HG03139 (cell line): ENCODE measurements at regions not wholly inside any gene's neighbourhood (a gene's known extent, or its start where the extent isn't known, plus 50 kb on each side); places are given as distances from the start of the nearest gene placed in this dataset.
A peak's percentile ranks its signal among the peaks of the same experiment; 100 is the strongest.
"Not testable (repeated sequence)": the region's sequence is repeated elsewhere in the genome, so short reads cannot be mapped to it uniquely, and the experiment has no call there.

Source experiments
- ATAC-seq: cut with Tn5 transposase; IDR thresholded peaks from one replicate; pipeline ENCODE4 v1.9.1; 2021; ENCODE audit not compliant: unreplicated experiment

DNA sequence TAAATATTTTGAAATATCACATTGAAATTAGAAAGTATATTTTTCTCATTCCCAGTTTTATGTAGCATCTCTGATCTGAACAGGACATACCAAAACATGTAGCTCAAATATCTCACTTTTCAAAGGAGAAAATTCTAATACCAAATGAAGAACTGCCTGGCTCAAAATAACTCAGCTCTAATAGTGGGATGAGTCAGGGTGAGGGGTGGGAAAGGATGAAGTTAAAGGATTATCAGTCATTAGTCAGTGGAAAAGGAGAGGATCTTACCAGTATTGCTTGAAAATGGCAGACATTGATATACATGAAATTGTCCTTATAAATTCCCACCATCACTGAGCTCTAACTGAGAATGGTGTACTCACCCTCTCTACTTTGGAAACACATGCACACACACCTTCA is 803.2 kb downstream of the RAPGEF2 start:
- no peak for ATAC-seq

DNA sequence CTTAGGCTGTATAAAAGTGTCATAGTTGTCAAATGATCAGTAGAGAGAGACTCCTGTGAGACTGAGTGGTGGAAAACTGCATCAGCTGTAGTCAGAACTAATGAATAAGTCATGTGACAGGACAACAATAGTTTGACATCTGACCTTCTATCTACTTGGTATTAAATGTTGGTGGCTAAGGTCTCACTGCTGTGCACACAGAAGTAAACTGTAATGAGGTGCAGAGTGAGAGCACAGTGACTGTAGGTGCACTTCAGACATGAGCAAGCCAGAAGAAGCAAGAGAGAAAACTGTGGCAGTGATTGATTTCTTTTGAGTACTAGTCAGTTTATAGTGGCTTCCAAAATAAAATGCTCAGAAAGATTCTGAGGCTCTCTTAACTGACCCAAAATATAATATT is 803.6 kb downstream of the RAPGEF2 start:
- ATAC-seq: no peak

DNA sequence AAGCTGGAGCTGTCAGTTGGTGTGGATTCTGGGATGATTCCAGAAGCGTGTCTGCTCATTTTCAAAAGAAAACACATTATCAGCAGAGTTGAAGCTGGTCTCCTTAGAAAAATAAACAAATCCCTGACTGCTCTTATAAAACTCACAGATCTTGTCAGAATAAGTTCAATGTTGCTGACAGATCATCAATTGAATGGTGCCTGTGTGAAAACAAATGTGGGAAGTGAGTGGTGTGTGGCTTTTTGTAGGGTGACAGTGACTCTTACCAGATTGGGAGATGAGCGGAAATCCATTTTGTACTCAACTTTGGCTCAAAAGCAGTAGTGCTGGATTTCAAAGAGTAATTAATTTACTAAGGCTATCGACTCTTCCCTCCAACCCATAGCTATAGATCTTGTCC is 807.8 kb downstream of the RAPGEF2 start:
- no peak for ATAC-seq

DNA sequence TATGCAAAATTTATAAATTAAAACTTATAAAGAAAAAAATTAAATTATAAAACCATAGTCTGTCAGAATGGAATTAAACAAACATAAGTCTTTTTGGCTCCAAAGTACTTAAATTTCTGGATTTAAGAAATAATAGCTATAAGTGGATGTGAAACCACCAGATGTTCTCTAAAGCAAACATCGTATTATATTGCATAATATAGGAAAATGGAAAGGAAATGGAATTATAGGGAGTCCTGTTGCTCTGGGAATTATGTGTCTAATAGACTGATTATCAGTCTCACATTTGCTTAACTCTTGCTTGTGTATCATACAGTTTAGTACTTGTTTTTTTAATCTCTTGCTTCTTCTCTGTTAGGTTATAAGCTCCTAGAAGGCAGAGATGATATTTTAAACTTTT is 819.2 kb downstream of the RAPGEF2 start:
- ATAC-seq: no peak

- ATAC-seq: no peak
Observed at GRCh38 chr4:159925770-159926169, 822.9 kb downstream of the RAPGEF2 start.

DNA sequence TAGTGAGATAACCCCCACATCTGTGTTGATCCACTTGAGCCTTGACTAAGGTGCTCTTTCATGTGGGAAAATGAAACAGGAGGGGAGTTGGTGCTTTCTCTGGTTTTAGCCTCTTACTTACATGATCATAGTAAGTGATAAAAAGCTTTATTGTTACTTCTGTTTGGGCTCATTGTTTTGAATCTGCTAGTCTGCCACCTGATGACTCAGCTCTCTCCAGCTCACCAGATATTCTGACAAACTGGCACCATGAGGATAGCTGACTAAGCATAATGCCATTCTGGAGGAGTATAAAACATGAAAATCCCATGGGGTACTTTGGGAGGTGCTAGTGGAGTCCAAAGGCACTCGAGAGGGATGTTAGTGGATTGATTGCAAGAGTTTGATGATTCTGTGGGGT is 824.0 kb downstream of the RAPGEF2 start:
- no peak for ATAC-seq

GRCh38 chr4:159927781-159928180 is 824.9 kb downstream of the RAPGEF2 start:
- ATAC-seq: no peak

- not testable (repeated sequence) for ATAC-seq
Observed at GRCh38 chr4:159934602-159935001, 831.7 kb downstream of the RAPGEF2 start.

DNA sequence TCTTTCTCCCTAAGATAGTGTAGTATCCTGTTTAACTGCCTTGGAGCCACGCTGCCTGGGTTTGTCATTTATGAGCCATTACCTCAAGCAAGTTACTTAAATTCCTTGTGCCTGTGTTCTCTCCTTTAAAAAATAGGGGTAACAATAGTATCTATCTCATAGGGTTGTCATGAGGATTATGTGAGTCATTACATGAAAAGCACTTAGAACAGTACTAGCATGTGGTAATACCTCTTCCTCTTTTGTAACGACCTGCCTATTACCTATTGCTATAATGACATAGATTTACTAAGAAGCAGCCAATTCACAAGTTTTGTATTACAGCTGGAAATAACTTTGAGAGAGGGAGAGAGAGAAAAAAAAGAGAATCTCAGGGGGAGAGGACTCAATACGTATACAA is 834.7 kb downstream of the RAPGEF2 start:
- peak; percentile 97 for ATAC-seq

- not testable (repeated sequence) for ATAC-seq
Observed at GRCh38 chr4:159939681-159940080, 836.8 kb downstream of the RAPGEF2 start.

DNA sequence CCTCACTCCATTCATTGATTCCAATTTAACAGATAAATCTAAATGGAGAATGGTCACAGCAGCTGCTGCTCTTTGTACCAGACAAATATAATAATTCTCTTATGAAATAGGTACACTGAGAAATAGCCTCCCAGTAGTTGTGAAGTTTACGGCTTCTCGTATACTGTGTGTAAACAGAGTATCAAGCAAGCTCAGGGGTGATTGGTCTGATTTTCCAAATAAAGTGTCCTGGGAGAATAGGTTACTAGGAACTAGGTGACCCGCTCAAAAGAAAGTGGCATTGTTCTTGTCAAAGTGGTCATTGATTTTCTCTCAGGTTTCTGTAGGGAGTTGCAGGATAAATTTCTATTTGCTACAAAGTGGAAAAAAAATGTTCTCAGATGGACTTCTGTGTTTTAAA is 838.2 kb downstream of the RAPGEF2 start:
- ATAC-seq: no peak

DNA sequence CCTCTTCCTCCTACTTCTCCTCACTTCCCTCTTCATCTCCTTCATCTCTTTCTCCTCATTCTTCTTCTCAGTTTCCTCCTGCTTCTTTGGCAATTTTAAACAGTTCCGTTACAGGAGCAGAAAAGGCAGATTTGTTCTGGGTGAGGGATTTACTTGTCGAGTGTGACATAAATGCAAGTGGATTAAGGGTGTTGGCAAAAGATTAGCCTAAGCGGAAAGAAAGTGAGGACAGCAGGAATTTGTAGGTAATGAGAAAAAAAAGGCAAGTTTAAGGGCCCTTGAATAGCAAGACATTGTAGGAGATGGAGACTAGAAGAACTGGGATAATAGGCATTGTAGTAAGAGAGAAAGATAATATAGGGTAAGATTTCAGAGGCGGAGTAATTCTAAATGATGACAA is 841.6 kb downstream of the RAPGEF2 start:
- no peak for ATAC-seq

DNA sequence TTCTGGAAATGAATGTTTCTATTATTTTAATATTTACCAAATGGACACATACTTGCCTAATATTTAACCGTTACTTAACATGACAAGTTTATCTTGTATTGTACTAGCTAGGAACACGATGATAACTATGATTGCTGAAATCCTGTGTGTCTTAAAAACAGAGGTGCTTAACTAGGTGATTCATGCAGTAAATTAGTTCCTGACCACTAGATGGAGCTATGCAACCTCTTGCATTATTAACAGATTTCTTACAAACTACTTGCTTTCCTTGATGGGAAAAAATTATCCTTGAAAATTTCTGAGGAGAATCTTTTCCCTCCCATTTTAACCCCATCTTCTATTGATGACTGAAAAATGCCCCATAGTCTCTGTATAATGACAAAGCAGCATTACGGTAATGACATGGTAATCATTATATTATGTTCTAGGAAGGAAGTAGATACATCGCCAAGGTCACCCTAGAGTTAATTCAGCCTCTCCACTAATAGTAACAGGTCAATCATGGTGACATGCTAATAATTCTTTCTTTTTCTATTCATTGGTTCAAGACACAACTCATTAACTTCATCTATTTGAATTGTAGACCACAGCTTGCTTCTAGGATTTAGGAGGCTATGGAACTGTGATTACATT is 844.2 kb downstream of the RAPGEF2 start:
- no peak for ATAC-seq

GRCh38 chr4:159950707-159951106 is 847.8 kb downstream of the RAPGEF2 start:
- ATAC-seq: no peak

DNA sequence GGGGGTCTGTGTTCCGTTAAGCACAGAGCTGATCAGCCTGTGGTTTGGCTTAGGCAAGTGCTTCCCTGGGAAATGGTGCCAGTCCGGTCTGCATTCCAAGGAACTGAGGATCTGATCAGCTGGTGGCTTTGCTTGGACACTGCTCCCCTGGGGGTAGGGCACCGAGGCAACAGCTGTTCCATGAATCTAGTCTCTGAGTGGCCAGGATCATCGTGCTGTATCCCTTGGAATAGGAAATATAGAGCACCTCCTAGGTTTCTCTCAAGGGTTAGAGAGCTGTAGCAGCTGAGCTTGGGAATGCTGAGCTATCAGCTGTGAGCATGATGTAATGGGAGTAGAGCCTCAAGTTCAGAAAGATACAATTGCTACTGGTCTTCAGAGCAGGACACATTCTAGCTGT is 863.9 kb downstream of the RAPGEF2 start:
- no peak for ATAC-seq

DNA sequence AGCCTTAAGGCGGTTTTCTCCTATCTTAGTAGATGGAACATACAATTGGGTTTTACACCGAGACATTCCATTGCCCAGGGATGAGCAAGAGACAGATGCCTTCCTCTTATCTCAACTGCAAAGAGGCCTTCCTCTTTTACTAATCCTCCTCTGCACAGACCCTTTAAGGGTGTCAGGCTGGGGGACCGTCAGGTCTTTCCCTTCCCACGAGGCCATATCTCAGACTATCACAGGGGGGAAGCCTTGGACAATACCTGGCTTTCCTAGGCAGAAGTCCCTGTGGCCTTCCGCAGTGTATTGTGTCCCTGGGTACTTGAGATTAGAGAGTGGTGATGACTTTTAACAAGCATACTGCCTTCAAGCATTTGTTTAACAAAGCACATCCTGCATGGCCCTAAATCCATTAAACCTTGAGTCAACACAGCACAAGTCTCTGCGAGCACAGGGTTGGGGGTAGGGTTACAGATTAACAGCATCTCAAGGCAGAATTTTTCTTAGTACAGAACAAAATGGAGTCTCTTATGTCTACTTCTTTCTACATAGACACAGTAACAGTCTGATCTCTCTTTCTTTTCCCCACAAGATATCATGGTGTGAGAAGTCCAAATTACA is 874.1 kb downstream of the RAPGEF2 start:
- not testable (repeated sequence) for ATAC-seq

DNA sequence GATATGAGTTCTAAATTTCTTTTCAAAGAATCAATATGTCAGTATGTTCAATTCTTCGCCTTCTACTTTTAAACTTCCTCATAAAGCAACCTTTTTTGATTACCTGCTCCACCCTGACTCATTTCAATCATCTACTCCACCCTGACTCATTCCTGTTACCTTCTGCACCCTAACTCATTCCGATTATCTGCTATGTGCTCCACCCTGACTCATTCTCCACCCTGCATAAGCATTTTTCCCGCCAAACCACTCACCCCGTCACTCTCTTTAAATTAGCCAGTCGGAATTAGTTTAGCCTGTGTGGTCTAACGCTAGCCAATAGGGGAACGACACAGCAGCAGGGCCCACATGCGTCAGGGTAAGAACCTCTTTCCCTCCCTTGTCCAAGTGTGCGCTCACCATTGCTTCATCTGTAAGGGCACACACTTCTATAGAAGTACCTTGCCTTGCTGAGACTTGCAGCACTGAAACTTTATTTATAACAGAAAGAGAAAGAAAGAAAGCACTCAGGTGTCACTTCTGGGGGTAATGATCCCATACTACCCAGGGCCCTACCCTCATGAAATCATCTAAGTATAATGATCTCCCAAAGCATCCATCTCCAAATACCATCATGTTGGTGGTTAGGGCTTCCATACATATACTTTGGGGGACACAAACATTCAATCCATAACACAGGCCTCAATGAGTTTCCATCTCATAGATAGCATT is 875.2 kb downstream of the RAPGEF2 start:
- ATAC-seq: no peak

- ATAC-seq: no peak
Observed at GRCh38 chr4:159979351-159979750, 876.5 kb downstream of the RAPGEF2 start.

- no peak for ATAC-seq
Observed at GRCh38 chr4:159979953-159980352, 877.1 kb downstream of the RAPGEF2 start.

- no peak for ATAC-seq
Observed at GRCh38 chr4:159980826-159981468, 878.1 kb downstream of the RAPGEF2 start.

GRCh38 chr4:159981469-159981856 is 878.6 kb downstream of the RAPGEF2 start:
- no peak for ATAC-seq

DNA sequence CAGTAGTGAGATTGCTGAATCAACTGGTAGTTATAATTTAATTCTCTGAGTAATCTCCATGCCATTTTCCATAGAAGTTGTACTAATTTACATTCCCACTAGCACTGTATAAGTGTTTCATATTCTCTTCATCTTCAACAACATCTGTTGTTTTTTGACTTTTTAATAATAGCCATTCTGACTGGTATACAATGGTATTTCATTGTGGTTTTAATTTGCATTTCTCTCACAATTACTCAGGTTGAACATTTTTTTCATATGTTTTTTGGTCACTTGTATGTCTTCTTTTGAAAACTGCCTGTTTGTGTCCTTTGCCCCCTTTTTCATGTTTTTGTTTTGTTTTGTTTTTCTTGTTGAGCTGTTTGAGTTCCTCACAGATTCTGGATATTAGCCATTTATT is 880.2 kb downstream of the RAPGEF2 start:
- ATAC-seq: no peak
